Liver (tissue), 8 donors: ENCODE measurements at regions not wholly inside any gene's neighbourhood (a gene's known extent, or its start where the extent isn't known, plus 50 kb on each side); places are given as distances from the start of the nearest gene placed in this dataset.

Experiments
- DNase-seq: peaks from one replicate; pipeline ENCODE4 v3.0.0-alpha.2; 2017; ENCODE audit warnings: low spot score
- H3K27ac ChIP-seq, 2 donors: one replicate each; pipeline ENCODE4 v1.7.0; 2013; ENCODE audit warnings: inconsistent platforms in 2 of 2, low read length in 2 of 2, control low read depth in 1 of 2, low read depth in 1 of 2, mild to moderate bottlenecking in 1 of 2
- H3K27me3 ChIP-seq, 4 donors: one replicate each; pipeline versions ENCODE4 v1.6.1 to v1.7.0; 2013; ENCODE audit warnings: low read length in 3 of 4, inconsistent platforms in 1 of 4, mild to moderate bottlenecking in 1 of 4, moderate library complexity in 1 of 4; ENCODE audit not compliant: control insufficient read depth in 4 of 4, insufficient read depth in 4 of 4
- H3K36me3 ChIP-seq, 4 donors: one replicate each; pipeline versions ENCODE4 v1.6.1 to v1.7.0; 2013; ENCODE audit warnings: low read length in 3 of 4, mild to moderate bottlenecking in 3 of 4, low read depth in 1 of 4, moderate library complexity in 1 of 4; ENCODE audit not compliant: control insufficient read depth in 4 of 4, insufficient read depth in 3 of 4
- H3K4me1 ChIP-seq, 4 donors: one replicate each; pipeline versions ENCODE4 v1.6.1 to v1.7.0; 2013; ENCODE audit warnings: low read length in 3 of 4, mild to moderate bottlenecking in 3 of 4, moderate library complexity in 1 of 4; ENCODE audit not compliant: control insufficient read depth in 4 of 4, insufficient read depth in 4 of 4
- H3K4me3 ChIP-seq, 3 donors: one replicate each; pipeline versions ENCODE4 v1.6.1 to v1.7.0; 2013; ENCODE audit warnings: low read length in 3 of 3, control low read depth in 1 of 3, low read depth in 1 of 3, mild to moderate bottlenecking in 1 of 3
- H3K9ac ChIP-seq, 2 donors: one replicate each; pipeline ENCODE4 v1.7.0; 2013; ENCODE audit warnings: low read length in 2 of 2, mild to moderate bottlenecking in 2 of 2, moderate library complexity in 2 of 2, control low read depth in 1 of 2, low read depth in 1 of 2
- H3K9me3 ChIP-seq, 4 donors: one replicate each; pipeline versions ENCODE4 v1.6.1 to v1.7.0; 2013; ENCODE audit warnings: low read length in 3 of 4; ENCODE audit not compliant: control insufficient read depth in 4 of 4
- EGR1 ChIP-seq, 2 donors: IDR thresholded peaks; 2 replicates each; pipeline ENCODE4 v1.6.1; 2016 to 2018; ENCODE audit warnings: antibody characterized with exemption in 2 of 2, low read depth in 2 of 2
- FOXA1 ChIP-seq: IDR thresholded peaks from 2 replicates; pipeline ENCODE4 v1.6.1; 2016; ENCODE audit warnings: antibody characterized with exemption
- FOXA2 ChIP-seq: IDR thresholded peaks from 2 replicates; pipeline ENCODE4 v1.6.1; 2016; ENCODE audit warnings: antibody characterized with exemption
- HNF4G ChIP-seq: IDR thresholded peaks from 2 replicates; pipeline ENCODE4 v1.6.1; 2016; ENCODE audit warnings: antibody characterized with exemption
- JUND ChIP-seq, 2 donors: IDR thresholded peaks; 2 replicates each; pipeline ENCODE4 v1.6.1; 2016; ENCODE audit warnings: antibody characterized with exemption in 2 of 2
- NR2F2 ChIP-seq: IDR thresholded peaks from 2 replicates; pipeline ENCODE4 v1.6.1; 2016; ENCODE audit warnings: antibody characterized with exemption
- RAD21 ChIP-seq, 2 donors: IDR thresholded peaks; 2 replicates each; pipeline ENCODE4 v1.6.1; 2016; ENCODE audit warnings: antibody characterized with exemption in 2 of 2, mild to moderate bottlenecking in 2 of 2
- RXRA ChIP-seq, 2 donors: IDR thresholded peaks; 2 replicates each; pipeline ENCODE4 v1.6.1; 2017 to 2018; ENCODE audit warnings: antibody characterized with exemption in 2 of 2, mild to moderate bottlenecking in 1 of 2
- SP1 ChIP-seq: IDR thresholded peaks from 2 replicates; pipeline ENCODE4 v1.6.1; 2018; ENCODE audit warnings: antibody characterized with exemption, mild to moderate bottlenecking
- YY1 ChIP-seq: IDR thresholded peaks from 2 replicates; pipeline ENCODE4 v1.6.1; 2016; ENCODE audit warnings: antibody characterized with exemption, mild to moderate bottlenecking
- WGBS: extraction: QIAGEN DNeasy Blood & Tissue Kit; methylation state at CpG from one replicate; pipeline ENCODE4 v1.1.7; 2013; 5-methylcytosine and 5-hydroxymethylcytosine counted together
- TF ChIP-seq, protein P1 (sequence below): fragments of 150-350 bp; IDR thresholded peaks from 2 replicates; pipeline ENCODE4 v1.5.1; 2017; ENCODE audit warnings: improper control_type of control experiment, low read depth, low read length; ENCODE audit not compliant: missing input control
- TF ChIP-seq, protein P2 (sequence below): IDR thresholded peaks from 2 replicates; pipeline ENCODE4 v1.6.1; 2016; ENCODE audit warnings: antibody characterized with exemption
- TF ChIP-seq, protein P3 (sequence below): IDR thresholded peaks from 2 replicates; pipeline ENCODE4 v1.6.1; 2016; ENCODE audit warnings: antibody characterized with exemption
- TF ChIP-seq, protein P4 (sequence below): IDR thresholded peaks from 2 replicates; pipeline ENCODE4 v1.6.1; 2016; ENCODE audit warnings: antibody characterized with exemption
- TF ChIP-seq, protein P5 (sequence below): IDR thresholded peaks from 2 replicates; pipeline ENCODE4 v1.6.1; 2016; ENCODE audit warnings: antibody characterized with exemption, mild to moderate bottlenecking
- donor health status: healthy.
- donor health status: healthy.
- donor health status: healthy.
- donor health status: healthy.
- donor health status: healthy.

DNA sequence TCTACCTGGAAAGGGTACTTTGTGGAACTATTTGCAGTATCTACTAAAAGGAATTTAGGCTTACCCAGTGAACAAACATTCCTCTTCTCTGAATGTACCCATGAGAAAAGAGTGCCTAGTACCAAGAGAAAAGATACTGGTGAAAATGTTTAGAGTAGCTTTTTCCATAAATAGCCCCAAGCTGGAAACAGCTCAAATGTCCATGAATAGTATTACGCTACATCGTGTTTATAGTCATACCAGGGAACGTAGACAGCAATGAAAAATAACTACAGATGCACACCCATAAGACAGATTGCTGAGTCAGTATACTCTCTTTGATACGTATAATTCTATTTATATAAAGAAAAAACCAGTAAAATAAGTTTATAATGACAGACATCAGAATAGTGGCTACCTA is 285.9 kb downstream of the KLF6 start:
- Histone ChIP-seq H3K27ac (no peak overlapping the region), H3K9me3 (no peaks in the 10 kb centered on the region), H3K4me3 (no peak overlapping the region), H3K27me3 (peaks cover 0 to 4% (median 0%) of the 10 kb centered on the region in 4 donors), H3K9ac (no peak overlapping the region), H3K4me1 (no peaks in the 10 kb centered on the region), H3K36me3 (no peaks in the 10 kb centered on the region)
- DNase-seq = no peak
- 84% methylated on average over 4 of the region's 4 CpGs for WGBS
- TF ChIP-seq, protein P1, sequence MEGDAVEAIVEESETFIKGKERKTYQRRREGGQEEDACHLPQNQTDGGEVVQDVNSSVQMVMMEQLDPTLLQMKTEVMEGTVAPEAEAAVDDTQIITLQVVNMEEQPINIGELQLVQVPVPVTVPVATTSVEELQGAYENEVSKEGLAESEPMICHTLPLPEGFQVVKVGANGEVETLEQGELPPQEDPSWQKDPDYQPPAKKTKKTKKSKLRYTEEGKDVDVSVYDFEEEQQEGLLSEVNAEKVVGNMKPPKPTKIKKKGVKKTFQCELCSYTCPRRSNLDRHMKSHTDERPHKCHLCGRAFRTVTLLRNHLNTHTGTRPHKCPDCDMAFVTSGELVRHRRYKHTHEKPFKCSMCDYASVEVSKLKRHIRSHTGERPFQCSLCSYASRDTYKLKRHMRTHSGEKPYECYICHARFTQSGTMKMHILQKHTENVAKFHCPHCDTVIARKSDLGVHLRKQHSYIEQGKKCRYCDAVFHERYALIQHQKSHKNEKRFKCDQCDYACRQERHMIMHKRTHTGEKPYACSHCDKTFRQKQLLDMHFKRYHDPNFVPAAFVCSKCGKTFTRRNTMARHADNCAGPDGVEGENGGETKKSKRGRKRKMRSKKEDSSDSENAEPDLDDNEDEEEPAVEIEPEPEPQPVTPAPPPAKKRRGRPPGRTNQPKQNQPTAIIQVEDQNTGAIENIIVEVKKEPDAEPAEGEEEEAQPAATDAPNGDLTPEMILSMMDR = no peak
- TF ChIP-seq, protein P2, sequence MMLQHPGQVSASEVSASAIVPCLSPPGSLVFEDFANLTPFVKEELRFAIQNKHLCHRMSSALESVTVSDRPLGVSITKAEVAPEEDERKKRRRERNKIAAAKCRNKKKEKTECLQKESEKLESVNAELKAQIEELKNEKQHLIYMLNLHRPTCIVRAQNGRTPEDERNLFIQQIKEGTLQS = no peak
- TF ChIP-seq SP1 (no peak), FOXA2 (no peak), NR2F2 (no peak), RAD21 (IDR thresholded peaks at IDR 0.05) (no peak), YY1 (no peak), HNF4G (no peak), FOXA1 (no peak), JUND (IDR thresholded peaks at IDR 0.05) (no peak)
- TF ChIP-seq, protein P3, sequence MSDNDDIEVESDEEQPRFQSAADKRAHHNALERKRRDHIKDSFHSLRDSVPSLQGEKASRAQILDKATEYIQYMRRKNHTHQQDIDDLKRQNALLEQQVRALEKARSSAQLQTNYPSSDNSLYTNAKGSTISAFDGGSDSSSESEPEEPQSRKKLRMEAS = no peak
- TF ChIP-seq, protein P4, sequence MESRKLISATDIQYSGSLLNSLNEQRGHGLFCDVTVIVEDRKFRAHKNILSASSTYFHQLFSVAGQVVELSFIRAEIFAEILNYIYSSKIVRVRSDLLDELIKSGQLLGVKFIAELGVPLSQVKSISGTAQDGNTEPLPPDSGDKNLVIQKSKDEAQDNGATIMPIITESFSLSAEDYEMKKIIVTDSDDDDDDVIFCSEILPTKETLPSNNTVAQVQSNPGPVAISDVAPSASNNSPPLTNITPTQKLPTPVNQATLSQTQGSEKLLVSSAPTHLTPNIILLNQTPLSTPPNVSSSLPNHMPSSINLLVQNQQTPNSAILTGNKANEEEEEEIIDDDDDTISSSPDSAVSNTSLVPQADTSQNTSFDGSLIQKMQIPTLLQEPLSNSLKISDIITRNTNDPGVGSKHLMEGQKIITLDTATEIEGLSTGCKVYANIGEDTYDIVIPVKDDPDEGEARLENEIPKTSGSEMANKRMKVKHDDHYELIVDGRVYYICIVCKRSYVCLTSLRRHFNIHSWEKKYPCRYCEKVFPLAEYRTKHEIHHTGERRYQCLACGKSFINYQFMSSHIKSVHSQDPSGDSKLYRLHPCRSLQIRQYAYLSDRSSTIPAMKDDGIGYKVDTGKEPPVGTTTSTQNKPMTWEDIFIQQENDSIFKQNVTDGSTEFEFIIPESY = no peak
- TF ChIP-seq, protein P5, sequence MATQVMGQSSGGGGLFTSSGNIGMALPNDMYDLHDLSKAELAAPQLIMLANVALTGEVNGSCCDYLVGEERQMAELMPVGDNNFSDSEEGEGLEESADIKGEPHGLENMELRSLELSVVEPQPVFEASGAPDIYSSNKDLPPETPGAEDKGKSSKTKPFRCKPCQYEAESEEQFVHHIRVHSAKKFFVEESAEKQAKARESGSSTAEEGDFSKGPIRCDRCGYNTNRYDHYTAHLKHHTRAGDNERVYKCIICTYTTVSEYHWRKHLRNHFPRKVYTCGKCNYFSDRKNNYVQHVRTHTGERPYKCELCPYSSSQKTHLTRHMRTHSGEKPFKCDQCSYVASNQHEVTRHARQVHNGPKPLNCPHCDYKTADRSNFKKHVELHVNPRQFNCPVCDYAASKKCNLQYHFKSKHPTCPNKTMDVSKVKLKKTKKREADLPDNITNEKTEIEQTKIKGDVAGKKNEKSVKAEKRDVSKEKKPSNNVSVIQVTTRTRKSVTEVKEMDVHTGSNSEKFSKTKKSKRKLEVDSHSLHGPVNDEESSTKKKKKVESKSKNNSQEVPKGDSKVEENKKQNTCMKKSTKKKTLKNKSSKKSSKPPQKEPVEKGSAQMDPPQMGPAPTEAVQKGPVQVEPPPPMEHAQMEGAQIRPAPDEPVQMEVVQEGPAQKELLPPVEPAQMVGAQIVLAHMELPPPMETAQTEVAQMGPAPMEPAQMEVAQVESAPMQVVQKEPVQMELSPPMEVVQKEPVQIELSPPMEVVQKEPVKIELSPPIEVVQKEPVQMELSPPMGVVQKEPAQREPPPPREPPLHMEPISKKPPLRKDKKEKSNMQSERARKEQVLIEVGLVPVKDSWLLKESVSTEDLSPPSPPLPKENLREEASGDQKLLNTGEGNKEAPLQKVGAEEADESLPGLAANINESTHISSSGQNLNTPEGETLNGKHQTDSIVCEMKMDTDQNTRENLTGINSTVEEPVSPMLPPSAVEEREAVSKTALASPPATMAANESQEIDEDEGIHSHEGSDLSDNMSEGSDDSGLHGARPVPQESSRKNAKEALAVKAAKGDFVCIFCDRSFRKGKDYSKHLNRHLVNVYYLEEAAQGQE = no peak

DNA sequence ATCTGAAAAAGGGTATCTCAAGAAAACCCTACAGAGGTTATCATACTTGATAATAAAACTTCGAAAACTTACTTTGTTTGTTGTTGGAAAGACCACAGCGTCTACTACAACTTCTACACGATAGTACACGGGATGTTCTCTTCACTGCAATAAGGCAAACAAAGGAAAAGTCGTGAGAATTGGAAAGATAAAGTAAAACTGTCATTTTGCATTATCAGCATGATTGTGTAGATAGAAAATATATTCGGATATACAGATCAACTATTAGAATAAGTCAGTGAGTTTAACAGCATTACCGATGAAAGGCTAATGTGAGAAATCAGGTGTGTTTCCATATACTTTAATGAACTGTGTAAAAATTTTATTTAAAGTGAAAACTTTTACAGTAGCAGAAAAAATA is 287.4 kb downstream of the KLF6 start:
- Histone ChIP-seq H3K4me1 (no peaks in the 10 kb centered on the region), H3K27ac (no peak overlapping the region), H3K9me3 (no peaks in the 10 kb centered on the region), H3K27me3 (peaks cover 0 to 4% (median 0%) of the 10 kb centered on the region in 4 donors), H3K4me3 (no peak overlapping the region), H3K9ac (no peak overlapping the region), H3K36me3 (no peaks in the 10 kb centered on the region)
- DNase-seq = no peak
- TF ChIP-seq, protein P1 = no peak
- no peak for TF ChIP-seq HNF4G
- TF ChIP-seq RXRA (IDR thresholded peaks at IDR 0.05) = no peak
- TF ChIP-seq EGR1 (IDR thresholded peaks at IDR 0.05; ENCODE audit: low read depth in 2 of 2) = no peak
- TF ChIP-seq NR2F2 = no peak
- TF ChIP-seq, protein P2 = no peak
- TF ChIP-seq RAD21 (IDR thresholded peaks at IDR 0.05) = no peak
- WGBS = 61% methylated on average over 7 of the region's 7 CpGs
